ENCODE measurements at regions not wholly inside any gene's neighbourhood (a gene's known extent, or its start where the extent isn't known, plus 50 kb on each side); places are given as distances from the start of the nearest gene placed in this dataset.

- TF ChIP-seq CTCF (IDR thresholded peaks at IDR 0.05; ENCODE audit: insufficient read depth, low read length) (no peak), REST (IDR thresholded peaks at IDR 0.05; ENCODE audit: insufficient replicate concordance, low read depth) (no peak), POLR2AphosphoS5 (IDR thresholded peaks at IDR 0.05; ENCODE audit: low read depth) (no peak), GABPA (IDR thresholded peaks at IDR 0.05; ENCODE audit: low read depth) (no peak), SPI1 (IDR thresholded peaks at IDR 0.05; ENCODE audit: borderline replicate concordance, low read depth) (no peak)
These were observed 108.7 kb downstream of the C18orf54 start for GRCh38 chr18:54466248-54467005.
